Loucy (cell line): ENCODE measurements at regions not wholly inside any gene's neighbourhood (a gene's known extent, or its start where the extent isn't known, plus 50 kb on each side); places are given as distances from the start of the nearest gene placed in this dataset.

Experiments used
- H2AFZ ChIP-seq: fragments of 200-600 bp; sonication (generic); 2 replicates; pipeline ENCODE4 v1.6.0; 2016; ENCODE audit warnings: antibody characterized with exemption, mild to moderate bottlenecking, low read length, moderate library complexity
- H3F3A ChIP-seq: fragments of 200-600 bp; 2 replicates; pipeline ENCODE4 v1.6.0; 2016; ENCODE audit warnings: antibody characterized with exemption, low read depth, mild to moderate bottlenecking
- H3K27me3 ChIP-seq: fragments of 200-600 bp; sonication (generic); 2 replicates; pipeline ENCODE4 v1.6.1; 2014; ENCODE audit warnings: low read length, mild to moderate bottlenecking; ENCODE audit not compliant: insufficient read depth, poor library complexity, severe bottlenecking
- H3K36me3 ChIP-seq: fragments of 200-600 bp; sonication (generic); 2 replicates; pipeline ENCODE4 v1.6.1; 2016; ENCODE audit warnings: low read length; ENCODE audit not compliant: insufficient read depth
- H3K4me1 ChIP-seq: fragments of 200-600 bp; sonication (generic); 2 replicates; pipeline ENCODE4 v1.5.1; 2014; ENCODE audit warnings: low read length, mild to moderate bottlenecking; ENCODE audit not compliant: insufficient read depth, poor library complexity, severe bottlenecking
- H3K4me2 ChIP-seq: fragments of 200-600 bp; sonication (generic); 2 replicates; pipeline ENCODE4 v1.6.0; 2014; ENCODE audit warnings: antibody characterized with exemption, low read length, low read depth, mild to moderate bottlenecking; ENCODE audit not compliant: poor library complexity, severe bottlenecking
- H3K4me3 ChIP-seq: fragments of 200-600 bp; sonication (generic); 2 replicates; pipeline ENCODE4 v1.5.1; 2014; ENCODE audit warnings: low read length, mild to moderate bottlenecking, mixed read lengths; ENCODE audit not compliant: poor library complexity, severe bottlenecking
- H3K79me2 ChIP-seq: fragments of 200-600 bp; sonication (generic); 2 replicates; pipeline ENCODE4 v1.6.1; 2014; ENCODE audit warnings: low read length; ENCODE audit not compliant: insufficient read depth
- H3K9ac ChIP-seq: fragments of 200-600 bp; sonication (generic); 2 replicates; pipeline ENCODE4 v1.6.0; 2014; ENCODE audit warnings: mild to moderate bottlenecking, low read depth, low read length, moderate library complexity; ENCODE audit not compliant: poor library complexity, severe bottlenecking
- H3K9me2 ChIP-seq: fragments of 200-600 bp; sonication (generic); replicated peaks from 2 replicates; pipeline ENCODE4 v1.6.1; 2016; ENCODE audit warnings: low read depth, low read length, mixed read lengths
- H3K9me3 ChIP-seq: fragments of 200-600 bp; sonication (generic); 2 replicates; pipeline ENCODE4 v1.6.1; 2014; ENCODE audit warnings: mild to moderate bottlenecking, antibody characterized with exemption, low read length, low read depth; ENCODE audit not compliant: insufficient read depth
- H4K20me1 ChIP-seq: fragments of 200-600 bp; sonication (generic); 2 replicates; pipeline ENCODE4 v1.6.0; 2014; ENCODE audit warnings: antibody characterized with exemption, low read length, mild to moderate bottlenecking; ENCODE audit not compliant: insufficient read depth, poor library complexity, severe bottlenecking
- EZH2phosphoT487 ChIP-seq: fragments of 200-600 bp; IDR thresholded peaks from 2 replicates; pipeline ENCODE4 v1.6.1; 2018; ENCODE audit warnings: antibody characterized with exemption, mild to moderate bottlenecking, moderate library complexity, borderline replicate concordance
- TF ChIP-seq, protein P1 (sequence below): fragments of 200-600 bp; sonication (generic); conservative IDR thresholded peaks from 2 replicates; pipeline ENCODE4 v1.5.1; 2014; ENCODE audit warnings: mild to moderate bottlenecking, antibody characterized with exemption, low read length

DNA sequence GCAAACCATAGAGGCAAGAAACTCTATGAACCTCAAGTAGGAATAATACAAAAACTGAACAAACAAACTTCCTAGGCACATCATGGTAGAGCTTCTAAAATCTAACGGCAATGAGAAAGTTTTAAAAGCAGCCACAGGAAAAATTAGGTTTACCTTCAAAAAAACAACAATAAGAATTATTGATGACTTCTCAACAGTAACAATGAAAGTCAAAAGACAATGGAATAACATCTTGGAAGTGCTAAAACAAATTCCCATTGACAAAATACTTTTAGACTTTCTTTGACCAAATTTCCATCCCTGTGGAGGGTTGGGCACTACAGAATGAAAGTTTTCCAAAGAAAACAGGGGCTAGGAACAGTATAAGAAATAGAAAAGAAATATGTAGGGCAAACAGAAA lies 222.9 kb upstream of the ERCC4 start:
- TF ChIP-seq, protein P1, sequence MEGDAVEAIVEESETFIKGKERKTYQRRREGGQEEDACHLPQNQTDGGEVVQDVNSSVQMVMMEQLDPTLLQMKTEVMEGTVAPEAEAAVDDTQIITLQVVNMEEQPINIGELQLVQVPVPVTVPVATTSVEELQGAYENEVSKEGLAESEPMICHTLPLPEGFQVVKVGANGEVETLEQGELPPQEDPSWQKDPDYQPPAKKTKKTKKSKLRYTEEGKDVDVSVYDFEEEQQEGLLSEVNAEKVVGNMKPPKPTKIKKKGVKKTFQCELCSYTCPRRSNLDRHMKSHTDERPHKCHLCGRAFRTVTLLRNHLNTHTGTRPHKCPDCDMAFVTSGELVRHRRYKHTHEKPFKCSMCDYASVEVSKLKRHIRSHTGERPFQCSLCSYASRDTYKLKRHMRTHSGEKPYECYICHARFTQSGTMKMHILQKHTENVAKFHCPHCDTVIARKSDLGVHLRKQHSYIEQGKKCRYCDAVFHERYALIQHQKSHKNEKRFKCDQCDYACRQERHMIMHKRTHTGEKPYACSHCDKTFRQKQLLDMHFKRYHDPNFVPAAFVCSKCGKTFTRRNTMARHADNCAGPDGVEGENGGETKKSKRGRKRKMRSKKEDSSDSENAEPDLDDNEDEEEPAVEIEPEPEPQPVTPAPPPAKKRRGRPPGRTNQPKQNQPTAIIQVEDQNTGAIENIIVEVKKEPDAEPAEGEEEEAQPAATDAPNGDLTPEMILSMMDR, result no peak
- no peak for TF ChIP-seq EZH2phosphoT487
- H3K79me2 ChIP-seq, result no peaks in the 10 kb centered on the region
- no peak overlapping the region for H3K4me3 ChIP-seq
- H3K9ac ChIP-seq, result no peak overlapping the region
- no peaks in the 10 kb centered on the region for H3K36me3 ChIP-seq
- H3K4me2 ChIP-seq, result no peak overlapping the region
- no peaks in the 10 kb centered on the region for H3K9me2 ChIP-seq
- H3F3A ChIP-seq, result no peaks in the 10 kb centered on the region
- H2AFZ ChIP-seq, result no peak overlapping the region
- no peaks in the 10 kb centered on the region for H4K20me1 ChIP-seq
- no peaks in the 10 kb centered on the region for H3K9me3 ChIP-seq
- no peaks in the 10 kb centered on the region for H3K4me1 ChIP-seq
- no peaks in the 10 kb centered on the region for H3K27me3 ChIP-seq

DNA sequence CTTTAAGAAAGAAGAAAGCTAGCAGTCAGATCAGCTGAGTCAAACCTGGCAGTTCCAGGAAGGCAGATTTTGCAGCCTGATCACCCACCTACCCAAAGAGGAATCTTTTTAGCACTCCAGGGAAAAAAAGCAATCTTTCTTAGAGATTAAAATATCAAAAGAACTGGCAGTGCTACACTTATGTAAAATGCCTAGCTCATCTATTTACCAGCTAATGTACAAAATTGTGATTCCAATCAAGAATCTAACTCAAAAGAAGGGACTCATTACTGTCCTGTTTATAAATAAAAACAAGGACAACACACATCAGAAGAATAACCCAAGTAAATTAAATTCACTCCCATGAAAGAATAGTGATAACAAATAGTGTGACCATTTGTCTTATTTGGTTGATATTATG lies 222.4 kb upstream of the ERCC4 start:
- TF ChIP-seq, protein P1, result no peak
- no peak for TF ChIP-seq EZH2phosphoT487
- H3K9me3 ChIP-seq, result no peaks in the 10 kb centered on the region
- H3K36me3 ChIP-seq, result no peaks in the 10 kb centered on the region
- no peaks in the 10 kb centered on the region for H3F3A ChIP-seq
- no peak overlapping the region for H3K9ac ChIP-seq
- H3K4me2 ChIP-seq, result no peak overlapping the region
- H4K20me1 ChIP-seq, result no peaks in the 10 kb centered on the region
- H3K4me1 ChIP-seq, result no peaks in the 10 kb centered on the region
- H2AFZ ChIP-seq, result no peak overlapping the region
- no peaks in the 10 kb centered on the region for H3K79me2 ChIP-seq
- H3K4me3 ChIP-seq, result no peak overlapping the region
- no peaks in the 10 kb centered on the region for H3K27me3 ChIP-seq
- H3K9me2 ChIP-seq, result no peaks in the 10 kb centered on the region

DNA sequence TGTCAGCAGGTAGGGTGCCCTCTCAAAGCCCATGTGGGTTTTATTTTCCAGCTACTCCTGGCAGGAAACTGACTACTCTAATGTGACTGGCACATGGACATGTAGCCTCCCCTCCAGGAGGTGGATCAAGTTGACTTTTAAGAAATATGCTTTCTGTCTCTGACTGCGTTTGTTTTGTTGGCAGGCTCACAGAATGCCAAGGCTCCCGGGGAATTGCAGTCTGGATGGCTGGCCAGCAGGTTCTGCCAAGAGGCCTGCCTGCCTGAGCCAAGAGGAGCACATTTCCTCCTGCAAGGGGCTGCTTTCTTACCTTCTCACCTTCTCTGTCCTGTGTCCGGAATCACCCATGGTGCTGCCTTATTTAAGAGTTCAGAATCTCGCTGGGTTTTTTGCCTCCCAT lies 217.3 kb upstream of the ERCC4 start:
- H3K4me1 ChIP-seq, result no peaks in the 10 kb centered on the region
- H4K20me1 ChIP-seq, result no peaks in the 10 kb centered on the region
- no peaks in the 10 kb centered on the region for H3F3A ChIP-seq
- no peaks in the 10 kb centered on the region for H3K9me3 ChIP-seq
- H3K27me3 ChIP-seq, result no peaks in the 10 kb centered on the region
- TF ChIP-seq, protein P1, result no peak
- TF ChIP-seq EZH2phosphoT487, result no peak
- H3K4me2 ChIP-seq, result no peak overlapping the region
- no peaks in the 10 kb centered on the region for H3K36me3 ChIP-seq
- H3K79me2 ChIP-seq, result no peaks in the 10 kb centered on the region
- H3K9me2 ChIP-seq, result no peaks in the 10 kb centered on the region
- H2AFZ ChIP-seq, result no peak overlapping the region
- no peak overlapping the region for H3K4me3 ChIP-seq
- no peak overlapping the region for H3K9ac ChIP-seq
